ENCODE measurements at regions not wholly inside any gene's neighbourhood (a gene's known extent, or its start where the extent isn't known, plus 50 kb on each side); places are given as distances from the start of the nearest gene placed in this dataset.

- no peak for DNase-seq (ENCODE audit: low read depth)
- TF ChIP-seq, protein P1, sequence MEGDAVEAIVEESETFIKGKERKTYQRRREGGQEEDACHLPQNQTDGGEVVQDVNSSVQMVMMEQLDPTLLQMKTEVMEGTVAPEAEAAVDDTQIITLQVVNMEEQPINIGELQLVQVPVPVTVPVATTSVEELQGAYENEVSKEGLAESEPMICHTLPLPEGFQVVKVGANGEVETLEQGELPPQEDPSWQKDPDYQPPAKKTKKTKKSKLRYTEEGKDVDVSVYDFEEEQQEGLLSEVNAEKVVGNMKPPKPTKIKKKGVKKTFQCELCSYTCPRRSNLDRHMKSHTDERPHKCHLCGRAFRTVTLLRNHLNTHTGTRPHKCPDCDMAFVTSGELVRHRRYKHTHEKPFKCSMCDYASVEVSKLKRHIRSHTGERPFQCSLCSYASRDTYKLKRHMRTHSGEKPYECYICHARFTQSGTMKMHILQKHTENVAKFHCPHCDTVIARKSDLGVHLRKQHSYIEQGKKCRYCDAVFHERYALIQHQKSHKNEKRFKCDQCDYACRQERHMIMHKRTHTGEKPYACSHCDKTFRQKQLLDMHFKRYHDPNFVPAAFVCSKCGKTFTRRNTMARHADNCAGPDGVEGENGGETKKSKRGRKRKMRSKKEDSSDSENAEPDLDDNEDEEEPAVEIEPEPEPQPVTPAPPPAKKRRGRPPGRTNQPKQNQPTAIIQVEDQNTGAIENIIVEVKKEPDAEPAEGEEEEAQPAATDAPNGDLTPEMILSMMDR (IDR thresholded peaks at IDR 0.05; ENCODE audit: control insufficient read depth, insufficient read depth, low read depth, low read length, missing control alignments) = no peak
- H3K4me3 ChIP-seq (ENCODE audit: control insufficient read depth, low read depth, low read length) = no peak overlapping the region
These were observed 1354.6 kb upstream of the NRXN1 start for GRCh38 chr2:52386433-52387030.

- TF ChIP-seq, protein P1 (IDR thresholded peaks at IDR 0.05; ENCODE audit: control insufficient read depth, insufficient read depth, low read depth, low read length, missing control alignments) = no peak
- no peak for DNase-seq (ENCODE audit: low read depth)
- no peak overlapping the region for H3K4me3 ChIP-seq (ENCODE audit: control insufficient read depth, low read depth, low read length)
These were observed 1351.6 kb upstream of the NRXN1 start for GRCh38 chr2:52383541-52383940.

- TF ChIP-seq, protein P1 (IDR thresholded peaks at IDR 0.05; ENCODE audit: control insufficient read depth, insufficient read depth, low read depth, low read length, missing control alignments) = no peak
- no peak overlapping the region for H3K4me3 ChIP-seq (ENCODE audit: control insufficient read depth, low read depth, low read length)
- no peak for DNase-seq (ENCODE audit: low read depth)
These were observed 1337.2 kb upstream of the NRXN1 start for GRCh38 chr2:52369178-52369577.

- H3K4me3 ChIP-seq (ENCODE audit: control insufficient read depth, low read depth, low read length) = no peak overlapping the region
- TF ChIP-seq, protein P1 (IDR thresholded peaks at IDR 0.05; ENCODE audit: control insufficient read depth, insufficient read depth, low read depth, low read length, missing control alignments) = no peak
These were observed 1336.2 kb upstream of the NRXN1 start for GRCh38 chr2:52368141-52368540.

DNA sequence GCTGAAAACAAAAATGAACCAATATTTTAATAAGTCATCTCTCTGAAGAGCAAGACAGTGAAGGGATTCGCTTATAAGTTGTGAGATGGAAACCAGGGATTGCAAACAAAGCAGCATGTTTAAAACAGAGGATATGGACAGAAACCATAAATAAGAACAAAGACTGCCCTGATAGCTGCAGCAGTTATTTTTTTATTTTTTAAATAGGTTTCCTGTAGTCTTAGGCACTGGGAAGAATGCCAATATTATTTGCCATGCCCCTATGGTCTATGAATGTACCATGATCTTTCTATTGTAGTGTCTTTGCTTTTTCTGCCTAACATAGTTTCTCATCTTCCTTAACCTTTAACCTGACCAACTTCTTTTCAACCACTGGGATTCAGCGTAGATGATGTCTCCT lies 1334.0 kb upstream of the NRXN1 start:
- H3K4me3 ChIP-seq (ENCODE audit: control insufficient read depth, low read depth, low read length) = no peak overlapping the region
- no peak for DNase-seq (ENCODE audit: low read depth)
- TF ChIP-seq, protein P1 (IDR thresholded peaks at IDR 0.05; ENCODE audit: control insufficient read depth, insufficient read depth, low read depth, low read length, missing control alignments) = no peak

More at GRCh38 chr2:52368141-52368540, 1336.2 kb upstream of the NRXN1 start:
- no peak for DNase-seq (ENCODE audit: low read depth)

DNA sequence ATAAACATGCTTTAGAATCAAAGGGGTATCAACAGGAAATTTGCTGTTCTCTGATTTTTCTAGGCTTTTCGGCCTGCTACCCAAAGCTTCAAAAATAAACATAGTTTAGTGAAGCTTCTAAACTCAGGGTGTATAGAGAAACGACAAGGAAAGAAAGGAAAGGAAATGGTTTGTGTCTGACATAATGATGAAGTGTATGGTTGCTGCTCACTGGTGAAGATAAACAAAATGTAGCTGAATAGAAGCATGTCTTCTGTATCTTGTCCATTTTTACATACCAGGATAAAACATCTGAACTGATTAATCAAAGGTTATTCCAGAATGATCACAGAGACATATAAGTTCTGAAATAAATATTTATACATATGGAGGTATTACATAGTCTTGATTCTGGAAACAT lies 1324.6 kb upstream of the NRXN1 start:
- no peak overlapping the region for H3K4me3 ChIP-seq (ENCODE audit: control insufficient read depth, low read depth, low read length)
- TF ChIP-seq, protein P1 (IDR thresholded peaks at IDR 0.05; ENCODE audit: control insufficient read depth, insufficient read depth, low read depth, low read length, missing control alignments) = no peak
- DNase-seq (ENCODE audit: low read depth) = no peak
